ENCODE measurements at regions not wholly inside any gene's neighbourhood (a gene's known extent, or its start where the extent isn't known, plus 50 kb on each side); places are given as distances from the start of the nearest gene placed in this dataset.

DNA sequence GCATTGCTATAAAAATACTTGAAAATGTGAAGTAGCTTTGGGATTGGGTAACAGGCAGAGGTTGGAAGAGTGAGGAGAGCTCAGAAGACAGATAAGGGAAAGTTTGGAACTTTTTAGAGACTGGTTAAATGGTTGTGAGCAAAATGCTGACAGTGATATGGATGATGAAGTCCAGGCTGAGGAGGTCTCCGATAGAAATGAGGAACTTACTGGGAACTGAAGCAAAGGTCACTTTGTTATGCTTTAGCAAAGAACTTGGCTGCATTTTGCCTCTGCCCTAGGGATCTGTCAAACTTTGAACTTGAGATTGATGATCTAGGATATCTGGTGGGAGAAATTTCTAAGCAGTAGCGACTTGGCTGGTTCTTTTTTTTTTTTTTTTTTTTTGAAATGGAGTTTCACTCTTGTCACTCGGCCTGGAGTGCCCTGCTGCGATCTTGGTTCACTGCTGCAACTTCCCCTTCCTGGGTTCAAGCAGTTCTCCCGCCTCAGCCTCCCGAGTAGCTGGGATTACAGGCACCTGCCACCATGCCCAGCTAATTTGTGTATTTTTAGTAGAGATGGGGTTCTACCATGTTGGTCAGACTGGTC, 998.9 kb downstream of the TLE1 start:
- TF ChIP-seq, protein P1, sequence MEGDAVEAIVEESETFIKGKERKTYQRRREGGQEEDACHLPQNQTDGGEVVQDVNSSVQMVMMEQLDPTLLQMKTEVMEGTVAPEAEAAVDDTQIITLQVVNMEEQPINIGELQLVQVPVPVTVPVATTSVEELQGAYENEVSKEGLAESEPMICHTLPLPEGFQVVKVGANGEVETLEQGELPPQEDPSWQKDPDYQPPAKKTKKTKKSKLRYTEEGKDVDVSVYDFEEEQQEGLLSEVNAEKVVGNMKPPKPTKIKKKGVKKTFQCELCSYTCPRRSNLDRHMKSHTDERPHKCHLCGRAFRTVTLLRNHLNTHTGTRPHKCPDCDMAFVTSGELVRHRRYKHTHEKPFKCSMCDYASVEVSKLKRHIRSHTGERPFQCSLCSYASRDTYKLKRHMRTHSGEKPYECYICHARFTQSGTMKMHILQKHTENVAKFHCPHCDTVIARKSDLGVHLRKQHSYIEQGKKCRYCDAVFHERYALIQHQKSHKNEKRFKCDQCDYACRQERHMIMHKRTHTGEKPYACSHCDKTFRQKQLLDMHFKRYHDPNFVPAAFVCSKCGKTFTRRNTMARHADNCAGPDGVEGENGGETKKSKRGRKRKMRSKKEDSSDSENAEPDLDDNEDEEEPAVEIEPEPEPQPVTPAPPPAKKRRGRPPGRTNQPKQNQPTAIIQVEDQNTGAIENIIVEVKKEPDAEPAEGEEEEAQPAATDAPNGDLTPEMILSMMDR (IDR thresholded peaks at IDR 0.05) = no peak
- TF ChIP-seq POLR2A (IDR thresholded peaks at IDR 0.05) (no peak), POLR2AphosphoS5 (IDR thresholded peaks at IDR 0.05; ENCODE audit: insufficient read depth in 1 of 2, low read depth in 1 of 2) (no peak)

Data from vagina (tissue), 2 donors.